ENCODE measurements at regions not wholly inside any gene's neighbourhood (a gene's known extent, or its start where the extent isn't known, plus 50 kb on each side); places are given as distances from the start of the nearest gene placed in this dataset.
"Not testable (repeated sequence)": the region's sequence is repeated elsewhere in the genome, so short reads cannot be mapped to it uniquely, and the experiment has no call there.

- DNase-seq: no peak
These were observed 80.3 kb downstream of the ZFP36L2 start for GRCh38 chr2:43146083-43146482.

DNA sequence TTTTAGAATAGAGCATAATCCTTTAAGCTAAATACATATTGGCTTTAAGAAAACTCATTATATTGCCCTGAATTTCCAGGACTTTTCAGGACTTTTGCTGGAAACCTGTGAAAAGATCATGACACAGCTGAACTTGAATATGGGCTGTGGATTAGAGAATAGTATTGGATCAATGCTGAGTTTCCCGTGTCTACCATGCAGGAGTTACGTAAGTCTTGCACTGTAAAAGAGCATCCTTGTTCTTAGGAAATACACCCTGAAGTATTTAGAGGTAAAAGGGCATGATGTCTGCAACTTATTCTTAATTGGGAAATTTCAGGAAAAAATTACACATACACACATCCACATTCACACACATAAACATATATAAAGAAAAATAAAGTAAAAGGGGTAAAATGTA, 82.1 kb downstream of the ZFP36L2 start:
- no peak for DNase-seq

DNA sequence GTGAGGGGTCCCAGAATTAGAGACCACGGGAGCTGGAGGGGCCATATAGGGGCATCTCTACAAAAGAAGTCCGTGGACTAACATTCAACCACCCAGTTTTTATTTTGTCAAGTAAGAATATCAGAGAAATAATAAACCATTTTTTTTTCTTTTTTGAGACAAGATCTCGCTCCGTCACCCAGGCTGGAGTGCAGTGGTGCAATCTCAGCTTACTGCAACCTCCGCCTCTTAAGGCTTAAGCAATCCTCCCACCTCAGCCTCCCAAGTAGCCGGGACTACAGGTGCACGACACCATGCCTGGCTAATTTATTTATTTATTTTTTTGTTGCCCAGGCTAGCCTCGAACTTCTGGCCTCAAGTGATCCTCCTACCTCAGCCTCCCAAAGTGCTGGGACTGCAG, 82.7 kb downstream of the ZFP36L2 start:
- no peak for DNase-seq

- no peak for DNase-seq
These were observed 83.4 kb downstream of the ZFP36L2 start for GRCh38 chr2:43142921-43143438.

GRCh38 chr2:43141636-43142151, 84.7 kb downstream of the ZFP36L2 start:
- DNase-seq: not testable (repeated sequence)

DNA sequence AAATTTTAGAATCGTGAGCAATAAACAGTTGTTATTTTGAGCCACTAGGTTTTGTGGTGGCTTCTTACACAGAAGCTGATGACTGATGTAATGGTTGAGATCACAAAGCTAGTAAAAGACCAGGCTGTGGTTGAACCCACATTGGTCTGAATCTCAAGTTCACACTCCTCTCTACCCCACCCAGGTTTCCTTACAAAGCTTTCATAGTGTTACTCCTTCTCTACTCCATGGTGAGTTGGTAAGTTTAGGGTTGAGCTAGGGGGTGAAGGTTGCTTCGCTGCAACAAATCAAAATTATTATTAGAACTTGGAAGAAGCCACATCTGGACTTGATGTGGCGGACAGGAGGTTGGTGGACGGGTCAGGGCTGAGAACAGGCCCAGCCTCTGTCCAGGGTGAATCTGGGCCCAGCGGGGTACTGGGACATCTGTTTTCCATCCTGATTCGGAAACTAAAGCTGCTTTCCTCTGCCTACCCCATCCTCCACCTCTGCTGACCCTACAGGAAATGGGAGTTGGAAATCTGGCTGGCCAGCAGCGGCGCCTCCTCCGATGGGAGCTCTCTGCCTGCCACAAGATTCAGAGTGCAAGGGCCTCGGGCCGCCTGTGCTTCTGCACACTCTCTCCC, 86.3 kb downstream of the ZFP36L2 start:
- no peak for DNase-seq

GRCh38 chr2:43139501-43139900, 86.9 kb downstream of the ZFP36L2 start:
- no peak for DNase-seq

GRCh38 chr2:43138441-43138840, 88.0 kb downstream of the ZFP36L2 start:
- no peak for DNase-seq

- no peak for DNase-seq
These were observed 89.5 kb downstream of the ZFP36L2 start for GRCh38 chr2:43136876-43137275.

GRCh38 chr2:43136011-43136799, 90.2 kb downstream of the ZFP36L2 start:
- DNase-seq: no peak

- DNase-seq: no peak
These were observed 90.8 kb downstream of the ZFP36L2 start for GRCh38 chr2:43135583-43135982.

DNA sequence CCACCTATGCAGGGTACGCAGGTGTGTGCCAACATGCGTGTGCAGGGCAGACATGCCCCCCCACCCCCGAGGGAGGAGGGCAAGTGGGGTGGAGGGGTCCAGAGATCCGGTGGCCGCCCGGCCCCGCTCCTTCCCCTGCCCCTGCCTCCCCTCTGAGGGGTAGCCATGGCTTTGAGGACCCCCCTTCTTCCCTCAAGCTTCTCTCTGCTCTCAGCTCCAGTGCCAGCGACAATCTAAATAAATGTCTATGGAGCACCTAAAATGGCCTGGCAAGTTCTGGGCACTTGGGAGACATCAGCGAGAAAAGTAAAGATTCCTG, 91.9 kb downstream of the ZFP36L2 start:
- DNase-seq: no peak

- DNase-seq: no peak
These were observed 92.5 kb downstream of the ZFP36L2 start for GRCh38 chr2:43133708-43134570.

DNA sequence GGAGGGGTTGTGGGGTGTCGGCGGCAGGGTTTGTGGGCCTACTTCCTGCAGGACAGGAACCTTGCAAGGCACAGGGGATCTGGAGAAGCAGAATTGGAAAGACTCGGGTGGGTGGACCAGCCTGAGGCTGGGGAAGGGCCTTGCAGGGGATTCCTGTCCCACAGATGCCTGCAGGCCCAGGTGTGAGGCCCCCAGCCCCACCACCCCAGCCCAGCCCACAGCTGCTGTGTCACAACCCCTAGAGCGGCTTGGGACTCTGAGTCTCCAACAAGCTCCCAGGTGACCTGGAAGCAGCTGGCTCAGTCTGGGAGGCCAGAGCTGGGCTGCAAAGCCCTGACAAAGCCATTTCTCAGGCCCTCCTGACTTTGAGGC, 93.1 kb downstream of the ZFP36L2 start:
- no peak for DNase-seq

GRCh38 chr2:43132683-43133301, 93.6 kb downstream of the ZFP36L2 start:
- DNase-seq: no peak

DNA sequence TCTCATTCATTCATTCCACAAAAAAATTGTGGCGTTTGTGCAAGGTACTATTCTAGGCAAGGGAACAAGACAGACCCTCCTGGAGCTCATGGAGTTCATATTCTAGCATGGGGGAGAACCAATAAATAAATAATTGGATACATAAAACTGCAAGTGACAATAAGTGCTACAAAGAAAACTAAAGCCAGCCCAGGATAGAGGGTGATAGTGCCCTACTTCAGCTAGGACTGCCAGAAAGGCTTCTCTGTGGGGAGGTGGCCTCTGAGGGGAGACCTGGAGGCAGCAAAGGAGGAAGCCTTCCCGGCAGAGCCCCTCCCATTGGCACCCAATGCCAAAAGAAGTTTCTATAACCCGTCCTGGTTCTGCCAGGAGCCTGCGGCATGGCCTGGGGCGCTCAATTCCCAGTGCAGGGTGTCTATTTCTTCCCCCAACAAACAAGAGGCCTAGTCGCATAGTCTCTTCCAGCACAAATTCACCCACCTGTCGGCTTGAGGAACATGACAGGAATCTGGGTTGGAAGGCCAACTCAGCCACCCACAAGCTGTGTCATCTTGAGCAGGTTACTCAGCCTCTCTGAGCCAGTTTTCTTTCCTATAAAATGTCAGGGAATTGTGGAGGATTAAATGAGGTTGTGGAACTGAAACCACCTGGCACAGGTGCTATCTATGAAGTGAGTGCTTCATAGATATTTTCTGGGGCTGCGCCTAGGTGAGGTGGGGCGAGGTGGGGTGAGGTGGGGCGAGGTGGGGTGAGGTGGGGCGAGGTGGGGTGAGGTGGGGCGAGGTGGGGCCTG, 94.3 kb downstream of the ZFP36L2 start:
- no peak for DNase-seq

GRCh38 chr2:43131051-43131889, 95.1 kb downstream of the ZFP36L2 start:
- no peak for DNase-seq

GRCh38 chr2:43130548-43130875, 95.9 kb downstream of the ZFP36L2 start:
- no peak for DNase-seq

- no peak for DNase-seq
These were observed 96.5 kb downstream of the ZFP36L2 start for GRCh38 chr2:43129676-43130547.

DNA sequence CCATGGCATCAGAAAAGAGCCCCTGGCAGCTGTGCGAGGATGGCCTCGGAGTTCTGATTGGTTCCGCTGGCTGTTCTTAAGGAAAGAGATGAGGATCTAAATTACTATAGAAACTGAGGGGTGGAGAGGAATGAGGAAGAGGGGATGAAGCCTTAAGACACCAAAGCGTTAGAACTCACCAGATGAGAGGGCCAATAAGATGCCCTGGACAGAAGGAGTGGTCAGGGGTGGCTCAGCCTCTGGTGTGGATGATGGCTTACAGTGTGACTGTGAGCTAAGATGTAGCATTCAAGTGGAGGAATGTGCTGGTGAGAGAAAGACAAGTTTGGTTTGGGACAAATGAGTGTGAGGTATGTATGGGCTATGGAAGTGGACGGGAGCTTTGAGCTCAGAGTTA, 97.8 kb downstream of the ZFP36L2 start:
- DNase-seq: no peak
